ENCODE measurements at regions not wholly inside any gene's neighbourhood (a gene's known extent, or its start where the extent isn't known, plus 50 kb on each side); places are given as distances from the start of the nearest gene placed in this dataset.

GRCh38 chr5:72687288-72687687 is 129.2 kb upstream of the TNPO1 start (continued):
- TF ChIP-seq ZNF462 (CRISPR knock-in tag; IDR thresholded peaks at IDR 0.05) = no peak
- TF ChIP-seq ETS1 (IDR thresholded peaks at IDR 0.05) = no peak
- TF ChIP-seq POLR2AphosphoS5 (IDR thresholded peaks at IDR 0.05; ENCODE audit: low read depth) = no peak
- no peak for TF ChIP-seq CREB1 (CRISPR knock-in tag; IDR thresholded peaks at IDR 0.05; ENCODE audit: low read depth)
- no peak for TF ChIP-seq STAT1 (IDR thresholded peaks at IDR 0.05; ENCODE audit: unreplicated experiment)
- TF ChIP-seq JUNB (IDR thresholded peaks at IDR 0.05; ENCODE audit: unreplicated experiment) = no peak
- no peak for TF ChIP-seq EZH2phosphoT487 (IDR thresholded peaks at IDR 0.05; ENCODE audit: unreplicated experiment)

- no peaks in the 10 kb centered on the region for H3K4me1 Mint-ChIP-seq
- Histone ChIP-seq H3K27me3 (ENCODE audit: insufficient read depth) (no peaks in the 10 kb centered on the region), H3K4me1 (ENCODE audit: insufficient read depth) (no peaks in the 10 kb centered on the region), H4K20me1 (replicated peaks; ENCODE audit: insufficient read depth) (no peaks in the 10 kb centered on the region), H3K79me2 (replicated peaks; ENCODE audit: insufficient read depth) (no peaks in the 10 kb centered on the region), H3K27ac (ENCODE audit: low read depth) (no peak overlapping the region), H3K36me3 (ENCODE audit: insufficient read depth) (no peaks in the 10 kb centered on the region), H3K9me2 (ENCODE audit: insufficient read depth) (no peaks in the 10 kb centered on the region; the same call in 1 of the 2 replicates), H2AFZ (no peak overlapping the region), H3F3A (replicated peaks; ENCODE audit: low read depth) (no peaks in the 10 kb centered on the region), H3K4me2 (no peak overlapping the region), H3K4me3 (no peak overlapping the region)
- H3K27me3 Mint-ChIP-seq (ENCODE audit: insufficient read depth, low read depth, poor library complexity) = peaks cover 3% of the 10 kb centered on the region
- peaks cover 9% of the 10 kb centered on the region; the same call in 2 of the 3 replicates for H3K9me3 Mint-ChIP-seq
- H3K4me3 Mint-ChIP-seq = no peak overlapping the region
- ATAC-seq = no peak
- H3K36me3 Mint-ChIP-seq (ENCODE audit: low read depth) = no peaks in the 10 kb centered on the region; the same call in 2 of the 3 replicates
- no peak for DNase-seq (ENCODE audit: low spot score)
- no peak overlapping the region for H3K27ac Mint-ChIP-seq
- TF ChIP-seq REST (IDR thresholded peaks at IDR 0.05; ENCODE audit: unreplicated experiment) (no peak), ZNF331 (CRISPR knock-in tag; IDR thresholded peaks at IDR 0.05; ENCODE audit: low read depth) (no peak), NANOG (IDR thresholded peaks at IDR 0.05; ENCODE audit: borderline replicate concordance) (no peak), EZH2phosphoT487 (IDR thresholded peaks at IDR 0.05; ENCODE audit: unreplicated experiment) (no peak), ETS1 (IDR thresholded peaks at IDR 0.05) (no peak), EZH2 (IDR thresholded peaks at IDR 0.05; ENCODE audit: low read depth, unreplicated experiment) (no peak), CTCF (conservative IDR thresholded peaks at IDR 0.05; ENCODE audit: low read depth in 2 of 2) (no peak), JUNB (IDR thresholded peaks at IDR 0.05; ENCODE audit: unreplicated experiment) (no peak)
These were observed 133.9 kb upstream of the TNPO1 start for GRCh38 chr5:72682561-72682960.
